ENCODE measurements at regions not wholly inside any gene's neighbourhood (a gene's known extent, or its start where the extent isn't known, plus 50 kb on each side); places are given as distances from the start of the nearest gene placed in this dataset.
A peak's percentile ranks its signal among the peaks of the same experiment; 100 is the strongest.

DNA sequence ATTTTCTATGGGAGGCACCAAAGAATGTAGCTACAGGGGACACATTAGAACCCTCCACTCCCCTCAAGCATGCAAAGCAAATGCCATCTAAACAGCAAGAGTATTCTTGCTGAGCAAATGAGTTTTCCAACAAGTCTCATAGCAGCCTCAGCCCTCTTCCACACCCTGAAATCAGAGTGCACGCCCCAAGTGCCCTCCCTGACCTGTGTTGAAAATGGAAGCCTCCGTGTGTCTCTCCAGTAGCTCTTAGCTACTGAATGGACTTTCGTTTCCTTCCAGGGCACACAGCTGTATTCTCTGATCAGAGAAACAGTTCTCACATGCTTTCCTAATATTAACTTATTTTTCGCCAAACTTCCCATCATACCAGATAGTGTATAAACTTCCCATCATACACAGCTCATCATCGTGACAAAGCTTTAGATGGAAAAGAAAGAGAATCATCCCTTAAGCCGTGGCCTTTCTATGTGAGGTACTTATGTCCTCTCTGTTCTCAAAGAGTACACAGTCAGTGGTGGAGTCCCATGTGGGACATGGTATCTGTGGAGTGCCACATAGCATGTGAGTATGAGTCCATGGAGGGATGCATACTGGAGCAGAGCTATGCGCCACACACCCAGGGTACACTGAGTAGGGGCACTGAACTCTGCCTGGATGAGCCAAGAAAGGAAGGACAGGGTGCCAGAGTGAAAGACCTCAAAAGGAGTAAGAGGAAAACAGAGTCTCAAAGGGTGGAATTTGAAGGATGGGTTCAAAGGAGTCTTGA, 434.5 kb downstream of the MCTP2 start:
- Histone ChIP-seq H3K27me3 (no peaks in the 10 kb centered on the region), H3K4me1 (ENCODE audit: low read depth) (no peaks in the 10 kb centered on the region), H3K36me3 (no peaks in the 10 kb centered on the region), H3K27ac (no peak overlapping the region), H3K4me3 (no peak overlapping the region), H3K9me3 (ENCODE audit: low read depth) (no peaks in the 10 kb centered on the region)
- TF ChIP-seq CTCF (IDR thresholded peaks at IDR 0.05; ENCODE audit: low read depth, low read length): no peak
- DNase-seq (ENCODE audit: low read depth in 1 of 2, low spot score in 1 of 2): no peak

DNA sequence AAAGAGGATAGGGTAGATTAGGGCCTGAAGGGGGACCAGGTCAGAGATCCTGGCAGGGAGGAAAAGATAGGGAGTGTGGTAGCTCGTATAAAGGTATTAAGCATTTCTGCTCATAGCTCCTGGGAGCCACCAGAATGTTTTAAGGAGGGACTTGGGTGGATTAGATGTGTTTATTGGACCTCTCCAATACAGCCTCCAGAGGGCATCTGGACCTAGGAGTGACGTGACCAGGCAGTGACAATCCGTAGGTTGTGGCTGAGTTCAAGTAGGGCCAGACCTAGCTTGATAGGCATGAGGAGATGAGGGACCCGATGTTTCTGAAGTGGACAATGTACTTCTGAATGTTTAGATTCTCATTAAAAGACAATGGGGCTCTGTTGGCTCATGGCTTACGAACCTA, 435.2 kb downstream of the MCTP2 start:
- Histone ChIP-seq H3K4me3 (no peak overlapping the region), H3K27ac (no peak overlapping the region), H3K4me1 (ENCODE audit: low read depth) (no peaks in the 10 kb centered on the region), H3K36me3 (no peaks in the 10 kb centered on the region), H3K27me3 (no peaks in the 10 kb centered on the region), H3K9me3 (ENCODE audit: low read depth) (no peaks in the 10 kb centered on the region)
- no peak for TF ChIP-seq CTCF (IDR thresholded peaks at IDR 0.05; ENCODE audit: low read depth, low read length)
- DNase-seq (ENCODE audit: low read depth in 1 of 2, low spot score in 1 of 2): no peak

GRCh38 chr15:94667109-94667508, 435.7 kb downstream of the MCTP2 start:
- Histone ChIP-seq H3K27ac (no peak overlapping the region), H3K36me3 (no peaks in the 10 kb centered on the region), H3K4me3 (no peak overlapping the region), H3K9me3 (ENCODE audit: low read depth) (no peaks in the 10 kb centered on the region), H3K27me3 (no peaks in the 10 kb centered on the region), H3K4me1 (ENCODE audit: low read depth) (peaks cover 5% of the 10 kb centered on the region)
- DNase-seq (ENCODE audit: low read depth in 1 of 2, low spot score in 1 of 2): no peak
- no peak for TF ChIP-seq CTCF (IDR thresholded peaks at IDR 0.05; ENCODE audit: low read depth, low read length)

GRCh38 chr15:94670438-94671034, 439.2 kb downstream of the MCTP2 start:
- H3K27me3 ChIP-seq: no peaks in the 10 kb centered on the region
- no peak overlapping the region for H3K27ac ChIP-seq
- H3K4me3 ChIP-seq: no peak overlapping the region
- peak; percentile 61 for TF ChIP-seq CTCF (IDR thresholded peaks at IDR 0.05; ENCODE audit: low read depth, low read length)
- no peaks in the 10 kb centered on the region for H3K36me3 ChIP-seq
- H3K9me3 ChIP-seq (ENCODE audit: low read depth): no peaks in the 10 kb centered on the region
- peak; percentile 58 to 63 for DNase-seq (ENCODE audit: low read depth in 1 of 2, low spot score in 1 of 2)
- H3K4me1 ChIP-seq (ENCODE audit: low read depth): peaks cover 5% of the 10 kb centered on the region

- Histone ChIP-seq H3K4me3 (no peak overlapping the region), H3K36me3 (no peaks in the 10 kb centered on the region), H3K9me3 (ENCODE audit: low read depth) (no peaks in the 10 kb centered on the region), H3K27me3 (no peaks in the 10 kb centered on the region), H3K27ac (no peak overlapping the region), H3K4me1 (ENCODE audit: low read depth) (peaks cover 5% of the 10 kb centered on the region)
- TF ChIP-seq CTCF (IDR thresholded peaks at IDR 0.05; ENCODE audit: low read depth, low read length): no peak
- DNase-seq (ENCODE audit: low read depth in 1 of 2, low spot score in 1 of 2): peak; percentile 33 to 61
Observed at GRCh38 chr15:94671858-94672532, 440.6 kb downstream of the MCTP2 start.

Measured in cardiac muscle cell (in vitro differentiated cells and primary cell).